VCaP (cell line): ENCODE measurements at regions not wholly inside any gene's neighbourhood (a gene's known extent, or its start where the extent isn't known, plus 50 kb on each side); places are given as distances from the start of the nearest gene placed in this dataset.
"Not testable (repeated sequence)": the region's sequence is repeated elsewhere in the genome, so short reads cannot be mapped to it uniquely, and the experiment has no call there.

Experiments
- H3K27ac ChIP-seq: fragments of 450-650 bp; 2 replicates; pipeline ENCODE4 v1.5.1; 2017
- TF ChIP-seq, protein P1 (sequence below): fragments of 450-650 bp; conservative IDR thresholded peaks from 2 replicates; pipeline ENCODE4 v1.5.1; 2017; ENCODE audit warnings: mild to moderate bottlenecking, moderate library complexity

DNA sequence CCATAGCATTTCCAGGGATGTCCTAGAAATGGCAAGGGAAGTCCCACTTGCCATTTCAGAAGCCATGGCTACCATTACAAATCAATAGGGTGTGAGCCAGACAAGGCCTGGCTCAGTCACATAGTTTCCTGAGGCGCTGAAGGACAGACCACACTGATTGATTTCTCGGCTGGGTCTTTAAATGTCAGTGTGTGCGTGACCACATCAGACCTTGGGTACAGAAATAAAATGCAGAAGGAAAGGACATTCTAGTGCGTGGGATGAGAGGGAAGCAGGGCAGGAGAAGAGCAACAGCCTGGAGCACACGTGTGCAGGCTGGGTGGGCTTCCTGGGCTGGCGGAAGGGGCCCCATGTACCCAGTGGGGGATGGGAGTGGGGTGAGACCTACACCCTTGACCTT is 58.7 kb upstream of the LYRM9 start:
- H3K27ac ChIP-seq = no peak overlapping the region
- TF ChIP-seq, protein P1, sequence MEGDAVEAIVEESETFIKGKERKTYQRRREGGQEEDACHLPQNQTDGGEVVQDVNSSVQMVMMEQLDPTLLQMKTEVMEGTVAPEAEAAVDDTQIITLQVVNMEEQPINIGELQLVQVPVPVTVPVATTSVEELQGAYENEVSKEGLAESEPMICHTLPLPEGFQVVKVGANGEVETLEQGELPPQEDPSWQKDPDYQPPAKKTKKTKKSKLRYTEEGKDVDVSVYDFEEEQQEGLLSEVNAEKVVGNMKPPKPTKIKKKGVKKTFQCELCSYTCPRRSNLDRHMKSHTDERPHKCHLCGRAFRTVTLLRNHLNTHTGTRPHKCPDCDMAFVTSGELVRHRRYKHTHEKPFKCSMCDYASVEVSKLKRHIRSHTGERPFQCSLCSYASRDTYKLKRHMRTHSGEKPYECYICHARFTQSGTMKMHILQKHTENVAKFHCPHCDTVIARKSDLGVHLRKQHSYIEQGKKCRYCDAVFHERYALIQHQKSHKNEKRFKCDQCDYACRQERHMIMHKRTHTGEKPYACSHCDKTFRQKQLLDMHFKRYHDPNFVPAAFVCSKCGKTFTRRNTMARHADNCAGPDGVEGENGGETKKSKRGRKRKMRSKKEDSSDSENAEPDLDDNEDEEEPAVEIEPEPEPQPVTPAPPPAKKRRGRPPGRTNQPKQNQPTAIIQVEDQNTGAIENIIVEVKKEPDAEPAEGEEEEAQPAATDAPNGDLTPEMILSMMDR = no peak

DNA sequence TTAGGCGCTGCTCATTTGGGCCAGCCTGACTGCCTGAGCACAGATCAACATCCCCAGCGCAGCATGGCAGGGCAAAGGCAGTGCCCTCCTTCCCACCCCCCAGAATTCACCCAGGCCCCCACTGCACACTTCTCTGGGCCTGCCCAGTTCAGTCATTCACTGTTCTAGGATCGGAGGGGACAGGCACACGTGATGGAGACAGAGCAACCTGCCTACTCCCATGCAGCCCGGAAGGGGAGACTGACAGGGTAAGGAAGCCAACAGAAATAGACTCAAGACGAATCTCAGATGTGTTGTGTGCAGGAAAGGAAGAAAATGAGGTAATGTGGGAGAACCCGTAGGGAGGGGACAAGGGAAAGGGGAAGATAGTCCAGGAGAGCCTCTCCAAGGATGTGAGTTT is 59.2 kb upstream of the LYRM9 start:
- no peak overlapping the region for H3K27ac ChIP-seq
- TF ChIP-seq, protein P1 = no peak

DNA sequence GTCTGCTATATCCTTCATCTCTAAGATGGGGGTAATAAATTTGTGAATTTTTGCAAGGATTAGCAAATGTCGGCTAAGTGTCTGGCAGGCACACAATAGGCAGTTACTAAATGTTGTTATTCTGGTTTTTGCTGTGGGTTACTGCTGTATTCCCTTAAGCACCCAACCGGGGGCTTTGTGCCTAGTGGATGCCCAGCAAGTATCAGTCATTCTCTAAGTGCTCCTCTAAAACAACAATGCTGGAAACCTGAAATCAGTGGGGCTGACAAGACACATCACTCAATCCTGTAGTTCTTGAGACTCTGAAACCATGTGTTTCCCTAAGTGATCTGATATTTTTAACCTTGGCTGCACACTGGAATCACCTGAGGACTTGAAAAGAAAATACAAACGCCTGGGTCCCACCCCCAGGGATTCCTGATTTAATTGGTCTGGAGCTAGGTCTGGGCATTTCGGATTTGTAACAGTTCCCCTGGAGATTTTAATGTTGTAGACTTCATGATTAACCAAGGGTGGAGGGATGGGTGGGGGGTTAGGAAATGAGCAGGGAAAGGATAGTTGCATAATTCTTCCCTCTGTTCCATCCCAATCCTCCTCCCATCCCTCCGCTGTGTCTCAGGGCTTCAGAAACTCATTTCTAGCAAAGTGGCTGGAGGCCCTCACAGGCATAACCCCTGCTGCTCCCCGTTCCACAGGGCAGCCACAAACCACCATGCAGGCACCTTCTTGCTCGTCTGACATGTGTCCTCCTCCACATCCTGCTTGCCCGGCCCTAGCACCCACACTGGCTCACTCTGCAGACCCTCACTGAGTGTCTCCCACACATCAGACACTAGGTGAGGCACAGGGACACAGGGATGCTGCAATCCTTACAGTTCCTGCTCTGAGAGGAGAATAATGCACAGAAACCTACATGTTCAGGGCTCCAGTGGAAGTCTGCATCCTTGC is 61.7 kb upstream of the LYRM9 start:
- no peak overlapping the region for H3K27ac ChIP-seq
- TF ChIP-seq, protein P1 = no peak

DNA sequence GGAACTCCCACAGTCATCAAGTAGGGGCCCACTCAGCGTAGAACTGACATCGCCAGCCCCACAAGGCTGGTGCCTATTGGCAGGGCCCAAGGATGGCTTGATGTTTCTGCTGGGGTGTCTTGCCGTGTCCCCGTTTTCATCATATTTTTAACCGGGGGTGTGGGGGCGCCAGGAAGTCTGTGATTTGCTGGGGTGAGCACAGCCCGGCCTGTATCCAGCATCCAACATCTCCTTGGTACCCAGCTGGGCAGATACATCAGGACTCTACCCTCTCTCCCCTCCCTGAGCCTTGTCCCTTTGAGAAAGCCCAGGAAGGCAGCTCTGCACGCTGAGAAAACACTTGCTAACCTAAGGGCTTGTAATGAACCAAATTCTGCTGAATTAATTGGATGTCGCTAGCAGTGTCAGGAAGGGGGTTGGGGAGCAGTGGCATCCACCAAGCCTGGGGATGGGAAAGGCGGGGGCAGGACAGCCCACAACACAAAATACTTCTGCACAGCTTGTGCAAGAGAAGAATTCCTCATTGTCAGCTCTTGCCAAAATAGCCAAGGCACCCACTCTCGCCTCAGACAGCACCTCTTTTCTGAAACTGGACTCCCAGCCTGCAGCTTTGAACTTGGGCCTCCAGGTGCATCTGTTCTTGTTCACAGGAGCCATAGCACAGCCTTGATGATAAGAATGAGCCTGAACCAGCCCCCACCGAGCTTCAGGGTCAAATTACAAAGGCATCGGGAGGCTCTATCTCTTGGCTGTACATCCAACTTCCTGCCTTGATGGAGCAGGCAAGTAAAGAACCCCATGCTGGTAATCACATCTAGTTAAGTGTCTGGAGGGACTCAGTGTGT is 63.7 kb upstream of the LYRM9 start:
- H3K27ac ChIP-seq = no peak overlapping the region
- TF ChIP-seq, protein P1 = no peak

DNA sequence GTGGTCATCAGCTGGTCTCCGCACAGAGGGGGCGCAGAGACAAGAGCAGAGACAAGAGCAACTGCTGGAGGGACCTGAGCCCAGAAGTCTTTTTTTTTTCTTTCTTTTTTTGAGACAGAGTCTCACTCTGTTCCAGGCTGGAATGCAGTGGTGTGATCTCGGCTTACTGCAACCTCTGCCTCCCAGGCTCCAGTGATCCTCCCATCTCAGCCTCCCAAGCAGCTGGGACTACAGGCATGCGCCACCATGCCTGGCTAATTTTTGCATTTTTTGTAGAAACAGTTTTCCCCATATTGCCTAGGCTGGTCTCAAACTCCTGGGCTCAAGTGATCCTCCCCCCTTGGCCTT is 64.3 kb upstream of the LYRM9 start:
- not testable (repeated sequence) for H3K27ac ChIP-seq

DNA sequence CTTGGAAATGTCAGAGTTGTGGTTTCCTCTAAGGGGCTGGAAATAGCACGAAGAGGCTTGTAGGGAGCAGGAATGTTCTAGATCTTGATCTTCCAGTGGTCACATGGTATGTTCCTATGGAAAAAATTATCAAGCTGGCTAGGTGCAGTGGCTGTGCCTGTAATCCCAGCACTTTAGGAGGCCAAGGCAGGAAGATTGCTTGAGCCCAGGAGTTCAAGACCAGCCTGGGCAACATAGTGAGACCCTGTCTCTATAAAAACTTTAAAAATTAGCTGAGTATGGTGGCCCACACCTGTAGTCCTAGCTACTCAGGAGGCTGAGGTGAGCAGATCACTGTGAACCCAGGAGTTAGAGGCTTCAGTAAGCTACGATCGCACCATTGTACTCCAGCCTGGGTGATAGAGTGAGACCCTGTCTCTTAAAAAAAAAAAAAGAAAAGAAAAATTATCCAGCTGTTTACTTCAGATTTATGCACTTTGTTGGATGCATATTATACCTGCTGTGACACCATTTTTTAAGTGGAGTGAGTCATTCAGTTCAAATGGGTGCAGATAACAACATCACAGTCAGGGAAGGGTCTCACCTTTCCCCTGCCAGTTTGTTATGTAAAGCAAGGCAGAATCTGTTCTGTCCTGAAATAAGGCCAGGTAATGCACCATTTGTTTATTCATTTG is 65.7 kb upstream of the LYRM9 start:
- TF ChIP-seq, protein P1 = no peak
- H3K27ac ChIP-seq = no peak overlapping the region

DNA sequence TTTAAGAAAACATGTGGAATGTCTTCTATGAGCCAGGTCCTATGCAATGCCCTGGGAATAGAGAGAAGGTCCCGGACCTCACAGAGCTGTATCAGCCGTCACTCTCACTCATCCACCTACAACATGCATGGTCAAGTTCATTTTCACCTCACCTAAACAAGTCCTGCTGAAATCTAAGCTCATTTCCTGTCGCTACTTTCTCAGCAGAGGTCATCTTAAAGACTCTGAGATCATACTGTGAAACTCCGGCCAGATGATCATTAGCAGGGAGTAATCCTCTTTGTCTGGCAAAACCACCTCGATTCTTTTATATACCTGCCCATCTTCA is 66.2 kb upstream of the LYRM9 start:
- TF ChIP-seq, protein P1 = no peak
- H3K27ac ChIP-seq = no peak overlapping the region
